ENCODE measurements at regions not wholly inside any gene's neighbourhood (a gene's known extent, or its start where the extent isn't known, plus 50 kb on each side); places are given as distances from the start of the nearest gene placed in this dataset.
"Not testable (repeated sequence)": the region's sequence is repeated elsewhere in the genome, so short reads cannot be mapped to it uniquely, and the experiment has no call there.

DNA sequence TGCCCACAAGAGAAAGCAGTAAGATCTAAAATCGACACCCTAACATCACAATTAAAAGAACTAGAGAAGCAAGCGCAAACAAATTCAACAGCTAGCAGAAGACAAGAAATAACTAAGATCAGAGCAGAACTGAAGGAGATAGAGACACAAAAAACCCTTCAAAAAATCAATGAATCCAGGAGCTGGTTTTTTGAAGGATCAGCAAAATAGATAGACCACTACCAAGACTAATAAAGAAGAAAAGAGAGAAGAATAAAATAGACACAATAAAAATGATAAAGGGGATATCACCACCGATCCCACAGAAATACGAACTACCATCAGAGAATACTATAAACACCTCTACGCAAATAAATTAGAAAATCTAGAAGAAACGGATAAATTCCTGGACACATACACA lies 110.0 kb upstream of the PPP1R9A start:
- not testable (repeated sequence) for H4K8ac ChIP-seq (ENCODE audit: low read length); H3K9me3 ChIP-seq (ENCODE audit: control insufficient read depth, low read length); H3K27ac ChIP-seq (ENCODE audit: low read length, poor library complexity, severe bottlenecking); H3K79me1 ChIP-seq (replicated peaks; ENCODE audit: low read length, poor library complexity, severe bottlenecking); H4K91ac ChIP-seq (ENCODE audit: low read length); H3K36me3 ChIP-seq (ENCODE audit: control insufficient read depth in 1 of 2, insufficient read depth in 2 of 2, low read depth in 1 of 2, low read length in 2 of 2); H2BK15ac ChIP-seq (ENCODE audit: low read depth, poor library complexity, severe bottlenecking); DNase-seq; H3K4me2 ChIP-seq (ENCODE audit: low read length, poor library complexity, severe bottlenecking); H3K4me1 ChIP-seq (ENCODE audit: control insufficient read depth, insufficient read depth, low read depth, low read length); H2AFZ ChIP-seq (ENCODE audit: low read depth, low read length); H2BK5ac ChIP-seq (ENCODE audit: low read depth, low read length, poor library complexity, severe bottlenecking); H2AK5ac ChIP-seq (ENCODE audit: low read length, severe bottlenecking); H3K27me3 ChIP-seq (ENCODE audit: control insufficient read depth in 1 of 2, insufficient read depth in 1 of 2, low read length in 2 of 2); H2BK12ac ChIP-seq (ENCODE audit: low read length in 2 of 2); H3K23ac ChIP-seq (ENCODE audit: low read length in 2 of 2); H3K4me3 ChIP-seq (ENCODE audit: insufficient read depth in 1 of 2, low read depth in 1 of 2, low read length in 2 of 2); H3K14ac ChIP-seq (ENCODE audit: low read length in 2 of 2); H3K9ac ChIP-seq (ENCODE audit: low read length); H3K18ac ChIP-seq (ENCODE audit: low read depth in 1 of 2, low read length in 2 of 2); H2BK120ac ChIP-seq (ENCODE audit: low read depth, low read length); H3K4ac ChIP-seq (ENCODE audit: low read depth in 1 of 2, low read length in 2 of 2)
- 90% methylated on average over 6 of the region's 6 CpGs for WGBS

DNA sequence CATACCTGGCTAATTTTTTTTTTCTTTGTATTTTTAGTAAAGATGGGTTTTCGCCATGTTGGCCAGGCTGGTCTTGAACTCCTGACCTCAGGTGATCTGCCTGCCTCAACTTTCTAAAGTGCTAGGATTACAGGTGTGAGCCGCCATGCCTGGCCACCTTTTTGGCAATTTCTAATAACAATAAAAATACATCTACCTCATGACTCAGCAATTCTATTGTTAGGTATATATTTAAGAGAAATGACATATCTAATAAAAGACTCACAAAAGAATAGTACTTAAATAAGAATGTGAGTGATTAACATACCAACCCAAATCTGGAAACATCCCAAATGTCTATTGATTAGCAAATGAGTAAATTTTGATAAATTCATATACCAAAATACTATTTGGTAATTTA lies 103.6 kb upstream of the PPP1R9A start:
- H2BK15ac ChIP-seq (ENCODE audit: low read depth, poor library complexity, severe bottlenecking) = no peak overlapping the region
- H3K18ac ChIP-seq (ENCODE audit: low read depth in 1 of 2, low read length in 2 of 2) = no peak overlapping the region
- H3K9me3 ChIP-seq (ENCODE audit: control insufficient read depth, low read length) = no peaks in the 10 kb centered on the region
- H3K36me3 ChIP-seq (ENCODE audit: control insufficient read depth in 1 of 2, insufficient read depth in 2 of 2, low read depth in 1 of 2, low read length in 2 of 2) = no peaks in the 10 kb centered on the region
- H2BK120ac ChIP-seq (ENCODE audit: low read depth, low read length) = no peak overlapping the region
- no peaks in the 10 kb centered on the region for H3K27me3 ChIP-seq (ENCODE audit: control insufficient read depth in 1 of 2, insufficient read depth in 1 of 2, low read length in 2 of 2)
- H3K4me3 ChIP-seq (ENCODE audit: insufficient read depth in 1 of 2, low read depth in 1 of 2, low read length in 2 of 2) = no peak overlapping the region
- H2AFZ ChIP-seq (ENCODE audit: low read depth, low read length) = no peak overlapping the region
- no peak overlapping the region for H3K23ac ChIP-seq (ENCODE audit: low read length in 2 of 2)
- no peak overlapping the region for H2BK5ac ChIP-seq (ENCODE audit: low read depth, low read length, poor library complexity, severe bottlenecking)
- no peak overlapping the region for H4K8ac ChIP-seq (ENCODE audit: low read length)
- DNase-seq = no peak
- H4K91ac ChIP-seq (ENCODE audit: low read length) = no peak overlapping the region
- H2BK12ac ChIP-seq (ENCODE audit: low read length in 2 of 2) = no peak overlapping the region
- no peak overlapping the region for H3K27ac ChIP-seq (ENCODE audit: low read length, poor library complexity, severe bottlenecking)
- no peak overlapping the region for H3K9ac ChIP-seq (ENCODE audit: low read length)
- H3K4me1 ChIP-seq (ENCODE audit: control insufficient read depth, insufficient read depth, low read depth, low read length) = no peaks in the 10 kb centered on the region
- H3K14ac ChIP-seq (ENCODE audit: low read length in 2 of 2) = no peak overlapping the region
- no peak overlapping the region for H3K4ac ChIP-seq (ENCODE audit: low read depth in 1 of 2, low read length in 2 of 2)
- H3K4me2 ChIP-seq (ENCODE audit: low read length, poor library complexity, severe bottlenecking) = no peak overlapping the region
- no peaks in the 10 kb centered on the region for H3K79me1 ChIP-seq (replicated peaks; ENCODE audit: low read length, poor library complexity, severe bottlenecking)
- H2AK5ac ChIP-seq (ENCODE audit: low read length, severe bottlenecking) = no peak overlapping the region
- WGBS = 100% methylated on average over 1 of the region's 2 CpGs

DNA sequence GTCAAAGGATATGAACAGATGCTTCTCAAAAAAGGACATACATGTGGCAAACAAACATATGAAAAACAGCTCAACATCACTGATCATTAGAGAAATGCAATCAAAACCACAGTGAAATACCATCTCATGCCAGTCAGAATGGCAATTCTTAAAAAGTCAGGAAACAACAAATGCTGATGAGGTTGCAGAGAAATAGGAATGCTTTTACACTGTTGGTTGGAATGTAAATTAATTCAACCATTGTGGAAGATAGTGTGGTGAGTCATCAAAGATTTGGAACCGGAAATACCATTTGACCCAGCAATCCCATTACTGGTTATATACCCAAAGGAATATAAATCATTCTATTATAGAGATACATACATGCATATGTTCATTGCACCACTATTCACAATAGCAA lies 98.7 kb upstream of the PPP1R9A start:
- H4K8ac ChIP-seq (ENCODE audit: low read length); H3K79me1 ChIP-seq (replicated peaks; ENCODE audit: low read length, poor library complexity, severe bottlenecking); H3K18ac ChIP-seq (ENCODE audit: low read depth in 1 of 2, low read length in 2 of 2); H3K9me3 ChIP-seq (ENCODE audit: control insufficient read depth, low read length); H3K36me3 ChIP-seq (ENCODE audit: control insufficient read depth in 1 of 2, insufficient read depth in 2 of 2, low read depth in 1 of 2, low read length in 2 of 2); H2BK12ac ChIP-seq (ENCODE audit: low read length in 2 of 2); H3K4me3 ChIP-seq (ENCODE audit: insufficient read depth in 1 of 2, low read depth in 1 of 2, low read length in 2 of 2); H3K4me2 ChIP-seq (ENCODE audit: low read length, poor library complexity, severe bottlenecking); H3K9ac ChIP-seq (ENCODE audit: low read length); H3K27me3 ChIP-seq (ENCODE audit: control insufficient read depth in 1 of 2, insufficient read depth in 1 of 2, low read length in 2 of 2); H3K23ac ChIP-seq (ENCODE audit: low read length in 2 of 2); H3K4ac ChIP-seq (ENCODE audit: low read depth in 1 of 2, low read length in 2 of 2); H2BK120ac ChIP-seq (ENCODE audit: low read depth, low read length); H2AFZ ChIP-seq (ENCODE audit: low read depth, low read length); H2BK5ac ChIP-seq (ENCODE audit: low read depth, low read length, poor library complexity, severe bottlenecking); H2AK5ac ChIP-seq (ENCODE audit: low read length, severe bottlenecking); H3K14ac ChIP-seq (ENCODE audit: low read length in 2 of 2); H4K91ac ChIP-seq (ENCODE audit: low read length); H2BK15ac ChIP-seq (ENCODE audit: low read depth, poor library complexity, severe bottlenecking); H3K4me1 ChIP-seq (ENCODE audit: control insufficient read depth, insufficient read depth, low read depth, low read length); H3K27ac ChIP-seq (ENCODE audit: low read length, poor library complexity, severe bottlenecking): not testable (repeated sequence)
- peak; percentile 16 for DNase-seq
- 0% methylated on average over 1 of the region's 1 CpG for WGBS

DNA sequence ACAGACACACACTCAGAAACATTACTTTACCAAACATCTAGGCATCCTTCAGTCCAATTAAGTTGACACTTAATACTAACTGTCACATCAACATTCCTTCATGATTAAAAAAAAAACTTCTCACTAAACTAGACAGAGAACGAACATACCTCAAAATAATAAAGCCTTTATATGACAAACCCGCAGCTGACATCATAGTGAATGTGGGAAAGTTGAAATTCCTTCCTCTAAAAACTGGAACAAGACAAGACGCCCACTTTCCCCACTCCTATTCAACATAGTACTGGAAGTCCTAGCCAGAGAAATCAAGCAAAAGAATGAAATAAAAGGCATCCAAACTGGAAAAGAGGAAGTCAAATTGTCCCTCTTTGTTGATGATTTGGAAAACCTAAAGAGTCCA lies 96.9 kb upstream of the PPP1R9A start:
- H3K4ac ChIP-seq (ENCODE audit: low read depth in 1 of 2, low read length in 2 of 2) = no peak overlapping the region
- DNase-seq = no peak
- no peaks in the 10 kb centered on the region for H3K27me3 ChIP-seq (ENCODE audit: control insufficient read depth in 1 of 2, insufficient read depth in 1 of 2, low read length in 2 of 2)
- H2BK120ac ChIP-seq (ENCODE audit: low read depth, low read length) = no peak overlapping the region
- H3K27ac ChIP-seq (ENCODE audit: low read length, poor library complexity, severe bottlenecking) = no peak overlapping the region
- H3K9ac ChIP-seq (ENCODE audit: low read length) = no peak overlapping the region
- no peaks in the 10 kb centered on the region for H3K4me1 ChIP-seq (ENCODE audit: control insufficient read depth, insufficient read depth, low read depth, low read length)
- H3K4me2 ChIP-seq (ENCODE audit: low read length, poor library complexity, severe bottlenecking) = no peak overlapping the region
- H2AFZ ChIP-seq (ENCODE audit: low read depth, low read length) = no peak overlapping the region
- H3K14ac ChIP-seq (ENCODE audit: low read length in 2 of 2) = no peak overlapping the region
- no peak overlapping the region for H3K4me3 ChIP-seq (ENCODE audit: insufficient read depth in 1 of 2, low read depth in 1 of 2, low read length in 2 of 2)
- H3K23ac ChIP-seq (ENCODE audit: low read length in 2 of 2) = no peak overlapping the region
- H2BK12ac ChIP-seq (ENCODE audit: low read length in 2 of 2) = no peak overlapping the region
- no peak overlapping the region for H3K18ac ChIP-seq (ENCODE audit: low read depth in 1 of 2, low read length in 2 of 2)
- H3K9me3 ChIP-seq (ENCODE audit: control insufficient read depth, low read length) = no peaks in the 10 kb centered on the region
- H3K36me3 ChIP-seq (ENCODE audit: control insufficient read depth in 1 of 2, insufficient read depth in 2 of 2, low read depth in 1 of 2, low read length in 2 of 2) = no peaks in the 10 kb centered on the region
- H3K79me1 ChIP-seq (replicated peaks; ENCODE audit: low read length, poor library complexity, severe bottlenecking) = no peaks in the 10 kb centered on the region
- H2AK5ac ChIP-seq (ENCODE audit: low read length, severe bottlenecking) = no peak overlapping the region
- no peak overlapping the region for H4K91ac ChIP-seq (ENCODE audit: low read length)
- H4K8ac ChIP-seq (ENCODE audit: low read length) = no peak overlapping the region
- no peak overlapping the region for H2BK15ac ChIP-seq (ENCODE audit: low read depth, poor library complexity, severe bottlenecking)
- WGBS = 100% methylated on average over 2 of the region's 3 CpGs
- no peak overlapping the region for H2BK5ac ChIP-seq (ENCODE audit: low read depth, low read length, poor library complexity, severe bottlenecking)

Data from mesenchymal stem cell (in vitro differentiated cells and primary cell).